Lower lobe of right lung (tissue), 2 donors: ENCODE measurements at regions not wholly inside any gene's neighbourhood (a gene's known extent, or its start where the extent isn't known, plus 50 kb on each side); places are given as distances from the start of the nearest gene placed in this dataset.
"Not testable (repeated sequence)": the region's sequence is repeated elsewhere in the genome, so short reads cannot be mapped to it uniquely, and the experiment has no call there.

Experiments
- ATAC-seq, 2 donors: fragments of 200-7000 bp; cut with Tn5 transposase; one replicate each; pipeline ENCODE4 v1.9.1; 2020 to 2022; ENCODE audit warnings: mild to moderate bottlenecking in 2 of 2, moderate library complexity in 2 of 2
- DNase-seq: peaks from one replicate; pipeline ENCODE4 v3.0.0-alpha.2; 2020
- H3K27ac ChIP-seq: fragments of 200-600 bp; one replicate; pipeline ENCODE4 v1.8.0; 2022
- H3K27me3 ChIP-seq: fragments of 200-600 bp; one replicate; pipeline ENCODE4 v1.8.0; 2022; ENCODE audit warnings: low read depth
- H3K36me3 ChIP-seq: fragments of 200-600 bp; one replicate; pipeline ENCODE4 v1.8.0; 2022; ENCODE audit warnings: mild to moderate bottlenecking
- H3K4me1 ChIP-seq: fragments of 200-600 bp; one replicate; pipeline ENCODE4 v1.8.0; 2022
- H3K4me3 ChIP-seq: fragments of 200-600 bp; one replicate; pipeline ENCODE4 v1.8.0; 2022; ENCODE audit warnings: mild to moderate bottlenecking
- H3K9me3 ChIP-seq: fragments of 200-600 bp; one replicate; pipeline ENCODE4 v1.8.0; 2022
- CTCF ChIP-seq: fragments of 200-600 bp; IDR thresholded peaks from one replicate; pipeline ENCODE4 v1.8.0; 2022; ENCODE audit warnings: antibody characterized with exemption, mild to moderate bottlenecking
- intact Hi-C: fragments of 100-400 bp; cut with DNase I; formaldehyde crosslinking; loops from one replicate; pipeline ENCODE4 v1.11.0; 2022
- donor health status: DM: no; HTN: yes; CAD: no; lungs with severe emphysema.

GRCh38 chr2:182598626-182599025 lies 117.4 kb upstream of the DNAJC10 start:
- no peak for ATAC-seq
- Histone ChIP-seq H3K9me3 (no peaks in the 10 kb centered on the region), H3K27ac (no peak overlapping the region), H3K27me3 (no peaks in the 10 kb centered on the region), H3K4me3 (no peak overlapping the region), H3K36me3 (no peaks in the 10 kb centered on the region), H3K4me1 (no peaks in the 10 kb centered on the region)
- TF ChIP-seq CTCF = no peak
- intact Hi-C loops = no loop called here
- DNase-seq = no peak

GRCh38 chr2:182605166-182605565 lies 110.9 kb upstream of the DNAJC10 start:
- intact Hi-C loops = no loop called here

GRCh38 chr2:182606728-182607681 lies 109.1 kb upstream of the DNAJC10 start:
- no peak for TF ChIP-seq CTCF

More at GRCh38 chr2:182605166-182605565, 110.9 kb upstream of the DNAJC10 start:
- DNase-seq (no peak), ATAC-seq (no peak)
- Histone ChIP-seq H3K36me3 (no peaks in the 10 kb centered on the region), H3K4me3 (no peak overlapping the region), H3K27ac (no peak overlapping the region), H3K27me3 (no peaks in the 10 kb centered on the region), H3K4me1 (no peaks in the 10 kb centered on the region), H3K9me3 (no peaks in the 10 kb centered on the region)
- TF ChIP-seq CTCF = no peak

GRCh38 chr2:182608181-182608845 lies 107.7 kb upstream of the DNAJC10 start:
- intact Hi-C loops = no loop called here
- Histone ChIP-seq H3K27ac (no peak overlapping the region), H3K4me1 (no peaks in the 10 kb centered on the region), H3K36me3 (no peaks in the 10 kb centered on the region), H3K27me3 (no peaks in the 10 kb centered on the region), H3K4me3 (no peak overlapping the region), H3K9me3 (no peaks in the 10 kb centered on the region)
- no peak for ATAC-seq
- DNase-seq = no peak
- TF ChIP-seq CTCF = no peak

More at GRCh38 chr2:182606728-182607681, 109.1 kb upstream of the DNAJC10 start:
- H3K4me1 ChIP-seq = no peaks in the 10 kb centered on the region
- no peaks in the 10 kb centered on the region for H3K9me3 ChIP-seq
- H3K4me3 ChIP-seq = no peak overlapping the region
- ATAC-seq (no peak), DNase-seq (no peak)
- no peak overlapping the region for H3K27ac ChIP-seq
- no peaks in the 10 kb centered on the region for H3K36me3 ChIP-seq
- intact Hi-C loops = no loop called here
- no peaks in the 10 kb centered on the region for H3K27me3 ChIP-seq

- H3K27ac ChIP-seq, DNase-seq, intact Hi-C loops, H3K4me1 ChIP-seq, H3K27me3 ChIP-seq, H3K36me3 ChIP-seq, H3K9me3 ChIP-seq, H3K4me3 ChIP-seq, ATAC-seq: not testable (repeated sequence)
Observed at GRCh38 chr2:182609005-182609404, 107.1 kb upstream of the DNAJC10 start.

- H3K4me1 ChIP-seq = no peaks in the 10 kb centered on the region
- TF ChIP-seq CTCF = no peak
- H3K36me3 ChIP-seq = no peaks in the 10 kb centered on the region
- ATAC-seq (no peak), DNase-seq (no peak)
- H3K27me3 ChIP-seq = no peaks in the 10 kb centered on the region
- no peaks in the 10 kb centered on the region for H3K9me3 ChIP-seq
- intact Hi-C loops = no loop called here
- H3K27ac ChIP-seq = no peak overlapping the region
- H3K4me3 ChIP-seq = no peak overlapping the region
Observed at GRCh38 chr2:182610231-182610630, 105.8 kb upstream of the DNAJC10 start.
